H9 (cell line): ENCODE measurements at regions not wholly inside any gene's neighbourhood (a gene's known extent, or its start where the extent isn't known, plus 50 kb on each side); places are given as distances from the start of the nearest gene placed in this dataset.

Source experiments
- DNase-seq: peaks from one replicate; pipeline ENCODE4 v3.0.0-alpha.2; 2017
- H2AFZ ChIP-seq: one replicate; pipeline ENCODE4 v1.6.1; 2013; ENCODE audit warnings: mild to moderate bottlenecking, low read length, control low read depth, moderate library complexity
- H2AK5ac ChIP-seq: 2 replicates; pipeline ENCODE4 v1.6.1; 2013; ENCODE audit warnings: low read length, control low read depth, mixed read lengths; ENCODE audit not compliant: insufficient read length
- H2BK120ac ChIP-seq: one replicate; pipeline ENCODE4 v1.6.1; 2013; ENCODE audit warnings: low read depth, mild to moderate bottlenecking, low read length, control low read depth, inconsistent platforms; ENCODE audit not compliant: poor library complexity, severe bottlenecking
- H2BK12ac ChIP-seq: 2 replicates; pipeline ENCODE4 v1.6.1; 2013; ENCODE audit warnings: low read length, control low read depth, mixed read lengths, low read depth; ENCODE audit not compliant: insufficient read length
- H2BK15ac ChIP-seq: 2 replicates; pipeline ENCODE4 v1.6.1; 2013; ENCODE audit warnings: low read depth, low read length, control low read depth
- H2BK20ac ChIP-seq: one replicate; pipeline ENCODE4 v1.6.1; 2013; ENCODE audit warnings: low read depth, mild to moderate bottlenecking, low read length, control low read depth, inconsistent platforms; ENCODE audit not compliant: poor library complexity, severe bottlenecking
- H2BK5ac ChIP-seq: 2 replicates; pipeline ENCODE4 v1.6.1; 2013; ENCODE audit warnings: low read length, control low read depth, mixed read lengths; ENCODE audit not compliant: insufficient read length
- H3K14ac ChIP-seq: 2 replicates; pipeline ENCODE4 v1.6.1; 2013; ENCODE audit warnings: low read length, control low read depth; ENCODE audit not compliant: insufficient read depth
- H3K18ac ChIP-seq: 2 replicates; pipeline ENCODE4 v1.6.1; 2013; ENCODE audit warnings: low read depth, mild to moderate bottlenecking, mixed read lengths, low read length, control low read depth; ENCODE audit not compliant: insufficient read length
- H3K23ac ChIP-seq: 2 replicates; pipeline ENCODE4 v1.6.1; 2013; ENCODE audit warnings: low read length, control low read depth, mixed read lengths, low read depth; ENCODE audit not compliant: insufficient read length
- H3K23me2 ChIP-seq: 2 replicates; pipeline ENCODE4 v1.6.1; 2013; ENCODE audit warnings: low read depth, mild to moderate bottlenecking, mixed read lengths, low read length, control low read depth; ENCODE audit not compliant: insufficient read length, poor library complexity, severe bottlenecking
- H3K27ac ChIP-seq: 2 replicates; pipeline ENCODE4 v1.5.1; 2013; ENCODE audit warnings: low read length, control low read depth, mixed read lengths, low read depth; ENCODE audit not compliant: insufficient read length
- H3K27me3 ChIP-seq: 2 replicates; pipeline ENCODE4 v1.6.1; 2013; ENCODE audit warnings: low read length, control low read depth, inconsistent platforms; ENCODE audit not compliant: insufficient read depth
- H3K4ac ChIP-seq: 2 replicates; pipeline ENCODE4 v1.6.1; 2013; ENCODE audit warnings: low read depth, mild to moderate bottlenecking, control low read depth, inconsistent platforms, low read length, moderate library complexity
- H3K4me1 ChIP-seq: 2 replicates; pipeline ENCODE4 v1.6.1; 2013; ENCODE audit warnings: low read length, control low read depth, inconsistent platforms; ENCODE audit not compliant: insufficient read depth
- H3K4me2 ChIP-seq: 2 replicates; pipeline ENCODE4 v1.6.1; 2013; ENCODE audit warnings: low read length, control low read depth, mixed read lengths; ENCODE audit not compliant: insufficient read length, insufficient read depth
- H3K56ac ChIP-seq: 2 replicates; pipeline ENCODE4 v1.6.1; 2013; ENCODE audit warnings: low read depth, mild to moderate bottlenecking, mixed read lengths, low read length, control low read depth; ENCODE audit not compliant: insufficient read length
- H3K79me1 ChIP-seq: 2 replicates; pipeline ENCODE4 v1.6.1; 2013; ENCODE audit warnings: low read depth, mild to moderate bottlenecking, moderate library complexity, low read length, control low read depth, inconsistent platforms; ENCODE audit not compliant: insufficient read depth, poor library complexity, severe bottlenecking
- H3K79me2 ChIP-seq: 2 replicates; pipeline ENCODE4 v1.6.1; 2013; ENCODE audit warnings: low read length, control low read depth, inconsistent platforms; ENCODE audit not compliant: insufficient read depth
- H3K9ac ChIP-seq: 2 replicates; pipeline ENCODE4 v1.6.1; 2013; ENCODE audit warnings: low read length, control low read depth, mixed read lengths; ENCODE audit not compliant: insufficient read length; ENCODE audit errors: extremely low read depth
- H3K9me3 ChIP-seq: one replicate; pipeline ENCODE4 v1.6.1; 2013; ENCODE audit warnings: low read depth, low read length, inconsistent platforms; ENCODE audit not compliant: control insufficient read depth
- H3T11ph ChIP-seq: one replicate; pipeline ENCODE4 v1.6.1; 2013; ENCODE audit warnings: mild to moderate bottlenecking, low read length, control low read depth, inconsistent platforms
- H4K20me1 ChIP-seq: one replicate; pipeline ENCODE4 v1.6.1; 2013; ENCODE audit not compliant: control insufficient read depth, insufficient read length, insufficient read depth
- H4K5ac ChIP-seq: 2 replicates; pipeline ENCODE4 v1.6.1; 2013; ENCODE audit warnings: low read depth, mild to moderate bottlenecking, mixed read lengths, low read length, control low read depth; ENCODE audit not compliant: insufficient read length
- H4K8ac ChIP-seq: replicated peaks from 2 replicates; pipeline ENCODE4 v1.6.1; 2013; ENCODE audit warnings: low read length, control low read depth, mixed read lengths, low read depth; ENCODE audit not compliant: insufficient read length
- H4K91ac ChIP-seq: 2 replicates; pipeline ENCODE4 v1.6.1; 2013; ENCODE audit warnings: low read depth, mild to moderate bottlenecking, moderate library complexity, mixed read lengths, low read length, control low read depth; ENCODE audit not compliant: insufficient read length
- H3K27ac Mint-ChIP-seq, 3 experiments: 2 replicates in 2 of 3; 3 replicates in 1 of 3; pipeline ENCODE4 v1.8.0; 2020 to 2021; ENCODE audit warnings: mixed read lengths in 3 of 3, mild to moderate bottlenecking in 1 of 3, moderate library complexity in 1 of 3
- H3K27me3 Mint-ChIP-seq: 2 replicates; pipeline ENCODE4 v1.8.0; 2021; ENCODE audit warnings: low read depth, mild to moderate bottlenecking, moderate library complexity, mixed read lengths
- H3K36me3 Mint-ChIP-seq, 3 experiments: 2 replicates in 2 of 3; 3 replicates in 1 of 3; pipeline ENCODE4 v1.8.0; 2020 to 2021; ENCODE audit warnings: low read depth in 3 of 3, mixed read lengths in 3 of 3; ENCODE audit not compliant: insufficient read depth in 1 of 3
- H3K4me1 Mint-ChIP-seq, 2 experiments: 2 replicates each; pipeline ENCODE4 v1.8.0; 2020; ENCODE audit warnings: mixed read lengths in 2 of 2
- H3K4me3 Mint-ChIP-seq, 2 experiments: 2 replicates in 1 of 2; 3 replicates in 1 of 2; pipeline ENCODE4 v1.8.0; 2020 to 2021; ENCODE audit warnings: mild to moderate bottlenecking in 2 of 2, mixed read lengths in 2 of 2, moderate library complexity in 1 of 2
- H3K9me3 Mint-ChIP-seq, 2 experiments: 2 replicates in 1 of 2; 3 replicates in 1 of 2; pipeline ENCODE4 v1.8.0; 2020; ENCODE audit warnings: mild to moderate bottlenecking in 2 of 2, mixed read lengths in 2 of 2, moderate library complexity in 1 of 2
- TF ChIP-seq, protein P1 (sequence below): fragments of 200-600 bp; sonication (generic); conservative IDR thresholded peaks from 3 replicates; pipeline ENCODE4 v1.8.0; 2021; ENCODE audit warnings: antibody characterized with exemption, mild to moderate bottlenecking

DNA sequence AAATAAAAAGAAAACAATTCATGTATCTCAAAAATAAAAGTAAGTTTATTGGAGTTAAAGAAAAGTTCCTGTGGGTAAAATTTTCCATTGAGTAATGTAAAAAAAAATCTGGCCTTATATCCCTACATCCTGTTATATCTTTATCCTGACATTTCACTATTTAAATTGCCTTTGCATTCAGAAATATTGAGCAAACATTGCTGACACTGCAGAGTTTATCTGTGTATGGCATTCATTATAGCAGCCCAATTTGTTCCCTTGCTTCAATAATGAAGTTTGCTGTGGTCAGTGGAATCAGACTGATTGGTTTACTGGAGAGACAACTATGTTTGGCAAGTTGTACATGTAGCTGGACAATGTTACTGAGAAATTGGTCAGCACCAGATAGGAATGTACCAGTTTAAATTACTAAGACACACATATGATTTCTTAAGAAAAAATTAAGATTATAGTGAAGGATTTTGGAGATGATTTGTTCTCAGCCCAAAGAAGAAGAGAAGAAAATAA is 271.7 kb downstream of the ANKRD7 start:
- no peak overlapping the region for H3T11ph ChIP-seq
- no peaks in the 10 kb centered on the region for H3K36me3 Mint-ChIP-seq
- H3K14ac ChIP-seq = no peak overlapping the region
- no peaks in the 10 kb centered on the region for H3K9me3 Mint-ChIP-seq
- no peaks in the 10 kb centered on the region for H3K23me2 ChIP-seq
- no peak overlapping the region for H2BK15ac ChIP-seq
- H3K27ac Mint-ChIP-seq = no peak overlapping the region
- TF ChIP-seq, protein P1, sequence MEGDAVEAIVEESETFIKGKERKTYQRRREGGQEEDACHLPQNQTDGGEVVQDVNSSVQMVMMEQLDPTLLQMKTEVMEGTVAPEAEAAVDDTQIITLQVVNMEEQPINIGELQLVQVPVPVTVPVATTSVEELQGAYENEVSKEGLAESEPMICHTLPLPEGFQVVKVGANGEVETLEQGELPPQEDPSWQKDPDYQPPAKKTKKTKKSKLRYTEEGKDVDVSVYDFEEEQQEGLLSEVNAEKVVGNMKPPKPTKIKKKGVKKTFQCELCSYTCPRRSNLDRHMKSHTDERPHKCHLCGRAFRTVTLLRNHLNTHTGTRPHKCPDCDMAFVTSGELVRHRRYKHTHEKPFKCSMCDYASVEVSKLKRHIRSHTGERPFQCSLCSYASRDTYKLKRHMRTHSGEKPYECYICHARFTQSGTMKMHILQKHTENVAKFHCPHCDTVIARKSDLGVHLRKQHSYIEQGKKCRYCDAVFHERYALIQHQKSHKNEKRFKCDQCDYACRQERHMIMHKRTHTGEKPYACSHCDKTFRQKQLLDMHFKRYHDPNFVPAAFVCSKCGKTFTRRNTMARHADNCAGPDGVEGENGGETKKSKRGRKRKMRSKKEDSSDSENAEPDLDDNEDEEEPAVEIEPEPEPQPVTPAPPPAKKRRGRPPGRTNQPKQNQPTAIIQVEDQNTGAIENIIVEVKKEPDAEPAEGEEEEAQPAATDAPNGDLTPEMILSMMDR = no peak
- no peaks in the 10 kb centered on the region for H3K27me3 Mint-ChIP-seq
- H3K79me2 ChIP-seq = no peaks in the 10 kb centered on the region
- no peak overlapping the region for H4K91ac ChIP-seq
- H3K9me3 ChIP-seq = no peaks in the 10 kb centered on the region
- no peak overlapping the region for H3K23ac ChIP-seq
- H4K20me1 ChIP-seq = no peaks in the 10 kb centered on the region
- no peaks in the 10 kb centered on the region for H3K4me1 Mint-ChIP-seq
- no peak overlapping the region for H2AK5ac ChIP-seq
- no peak overlapping the region for H2BK20ac ChIP-seq
- H4K8ac ChIP-seq = no peak overlapping the region
- no peaks in the 10 kb centered on the region for H3K27me3 ChIP-seq
- no peak overlapping the region for H3K4me2 ChIP-seq
- no peaks in the 10 kb centered on the region for H3K4me1 ChIP-seq
- H3K4me3 Mint-ChIP-seq = no peak overlapping the region
- H3K27ac ChIP-seq = no peak overlapping the region
- no peak overlapping the region for H3K4ac ChIP-seq
- H2BK12ac ChIP-seq = no peak overlapping the region
- no peak overlapping the region for H2BK5ac ChIP-seq
- H2AFZ ChIP-seq = no peak overlapping the region
- no peak overlapping the region for H3K56ac ChIP-seq
- H4K5ac ChIP-seq = no peak overlapping the region
- no peak for DNase-seq
- H2BK120ac ChIP-seq = no peak overlapping the region
- no peak overlapping the region for H3K9ac ChIP-seq
- no peak overlapping the region for H3K18ac ChIP-seq
- H3K79me1 ChIP-seq = no peaks in the 10 kb centered on the region
